GM19395 (cell line): ENCODE measurements at regions not wholly inside any gene's neighbourhood (a gene's known extent, or its start where the extent isn't known, plus 50 kb on each side); places are given as distances from the start of the nearest gene placed in this dataset.
"Not testable (repeated sequence)": the region's sequence is repeated elsewhere in the genome, so short reads cannot be mapped to it uniquely, and the experiment has no call there.

Source experiments
- ATAC-seq: cut with Tn5 transposase; IDR thresholded peaks from one replicate; pipeline ENCODE4 v1.9.1; 2021; ENCODE audit warnings: mild to moderate bottlenecking, moderate library complexity; ENCODE audit not compliant: unreplicated experiment

- peak; percentile 54 for ATAC-seq
Observed at GRCh38 chr6:12605888-12606345, 110.7 kb upstream of the PHACTR1 start.

- ATAC-seq = no peak
Observed at GRCh38 chr6:12606616-12607015, 110.0 kb upstream of the PHACTR1 start.

GRCh38 chr6:12608016-12608860 is 108.3 kb upstream of the PHACTR1 start:
- ATAC-seq = peak; percentile 77

GRCh38 chr6:12608874-12609273 is 107.7 kb upstream of the PHACTR1 start:
- peak; percentile 31 for ATAC-seq

- ATAC-seq = no peak
Observed at GRCh38 chr6:12609751-12610150, 106.8 kb upstream of the PHACTR1 start.

DNA sequence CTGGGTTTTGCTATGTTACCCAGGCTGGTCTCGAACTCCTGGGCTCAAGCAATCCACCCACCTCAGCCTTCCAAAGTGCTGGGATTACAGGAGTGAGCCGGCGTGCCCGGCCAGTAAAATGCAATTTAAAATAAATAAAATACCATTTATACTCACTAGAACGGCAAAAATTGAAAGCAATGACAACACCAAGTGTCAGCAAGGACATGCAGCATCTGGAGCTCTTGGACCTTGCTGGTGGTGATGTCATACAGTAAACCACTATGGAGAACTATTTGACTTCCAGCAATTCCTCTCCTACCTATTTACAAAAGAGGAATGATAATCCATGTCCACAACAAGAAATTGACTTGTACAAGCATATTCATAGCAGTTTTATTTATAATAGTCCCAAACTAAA is 105.7 kb upstream of the PHACTR1 start:
- no peak for ATAC-seq

GRCh38 chr6:12613811-12614210 is 102.8 kb upstream of the PHACTR1 start:
- no peak for ATAC-seq

GRCh38 chr6:12614456-12614855 is 102.1 kb upstream of the PHACTR1 start:
- ATAC-seq = no peak

DNA sequence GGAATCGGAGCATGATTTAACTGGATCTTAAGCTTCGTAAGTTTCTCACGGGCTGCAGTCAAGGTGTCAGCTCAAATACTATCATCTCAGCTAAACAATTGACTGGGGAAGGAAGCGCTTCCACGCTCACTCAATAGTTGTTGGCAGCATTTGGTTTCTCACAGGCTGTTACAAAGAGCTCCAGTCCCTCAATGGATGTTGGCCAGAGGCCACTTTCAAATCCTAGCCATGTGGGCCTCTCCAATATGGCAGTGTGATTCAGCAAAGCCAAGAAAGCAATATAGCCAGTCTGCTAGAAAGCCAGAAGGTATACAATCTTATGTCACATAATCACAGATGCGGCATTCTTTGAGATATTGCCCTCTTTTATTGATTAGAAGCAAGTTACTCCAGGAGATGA is 98.3 kb upstream of the PHACTR1 start:
- ATAC-seq = no peak

DNA sequence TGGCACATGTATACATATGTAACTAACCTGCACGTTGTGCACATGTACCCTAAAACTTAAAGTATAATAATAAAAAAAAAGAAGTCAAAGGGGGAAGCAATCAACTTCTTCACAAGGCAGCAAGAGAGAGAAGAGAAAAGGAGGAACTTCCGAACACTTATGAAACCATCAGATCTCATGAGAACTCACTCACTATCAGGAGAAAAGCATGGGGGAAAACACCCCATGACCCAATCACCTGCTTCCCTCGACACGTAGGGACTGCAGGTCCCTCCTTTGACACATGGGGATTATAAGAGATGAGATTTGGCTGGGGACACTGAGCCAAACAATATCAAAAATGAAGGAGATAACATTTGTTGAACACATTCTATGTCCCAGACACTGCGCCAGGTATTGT is 94.8 kb upstream of the PHACTR1 start:
- ATAC-seq = no peak

DNA sequence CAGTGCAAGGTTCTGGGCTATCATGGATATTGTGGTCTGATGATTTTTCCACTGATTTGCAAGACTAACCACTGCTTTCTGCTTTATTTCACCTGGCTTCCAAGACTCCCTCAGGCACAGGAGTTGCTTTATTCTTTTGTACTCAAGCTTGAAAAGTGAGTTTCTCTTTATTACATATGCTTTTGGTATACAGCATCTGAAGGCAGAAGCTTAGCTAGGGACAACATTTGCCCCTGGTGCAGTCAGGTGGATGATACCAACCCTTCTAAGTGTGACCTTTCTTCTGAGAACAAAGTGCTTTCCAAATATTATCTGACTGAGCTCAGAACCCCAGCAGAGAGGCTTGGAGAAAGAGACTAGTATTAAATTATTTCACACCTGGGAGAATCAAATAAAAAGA is 94.0 kb upstream of the PHACTR1 start:
- ATAC-seq = no peak

DNA sequence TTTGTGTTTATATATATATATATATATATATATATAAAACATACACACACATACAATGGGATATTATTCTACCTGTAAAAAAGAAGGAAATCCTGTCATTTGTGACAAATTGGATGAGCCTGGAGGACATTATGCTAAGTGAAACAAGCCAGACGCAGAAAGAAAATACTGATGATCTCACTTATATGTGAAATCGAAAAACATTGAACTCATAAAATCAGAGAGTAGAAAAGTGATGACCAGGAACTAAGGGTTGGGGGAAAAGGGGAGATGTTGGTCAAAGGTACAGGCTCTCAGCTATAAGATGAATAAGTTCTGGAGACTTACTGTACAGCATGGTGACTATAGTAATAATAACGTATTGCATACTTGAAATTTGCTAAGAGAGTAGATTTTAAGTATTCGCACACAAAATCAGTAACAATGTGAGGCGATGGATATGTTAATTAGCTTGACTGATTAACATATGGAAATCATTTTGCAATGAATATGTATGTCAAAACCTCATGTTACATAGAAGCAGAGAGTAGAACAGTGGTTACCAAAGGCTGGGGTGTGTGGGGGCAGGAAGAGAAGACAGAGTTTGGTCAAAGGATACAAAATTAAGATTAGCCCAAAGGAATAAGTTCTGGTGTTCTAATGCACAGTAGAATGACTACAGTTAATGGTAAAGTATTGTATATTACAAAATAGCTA is 92.3 kb upstream of the PHACTR1 start:
- no peak for ATAC-seq

DNA sequence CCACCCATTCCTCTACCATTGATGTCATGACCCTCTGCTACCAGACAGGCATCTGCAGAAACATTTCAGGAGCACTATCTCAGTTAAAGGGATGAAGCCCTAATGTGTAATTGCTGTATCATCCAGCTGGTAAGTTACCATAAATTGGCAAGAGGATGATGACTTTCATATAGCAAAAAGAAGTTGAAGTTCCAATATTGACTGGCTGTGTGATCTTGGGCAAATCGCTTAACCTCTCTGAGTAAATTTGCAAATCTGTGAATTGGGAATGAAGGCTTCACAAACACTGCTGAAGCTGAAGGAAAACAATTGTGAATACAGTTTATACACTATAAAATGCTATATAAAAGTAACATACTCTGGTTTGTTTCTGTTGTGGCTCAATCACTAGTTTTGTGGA is 89.5 kb upstream of the PHACTR1 start:
- ATAC-seq = no peak

DNA sequence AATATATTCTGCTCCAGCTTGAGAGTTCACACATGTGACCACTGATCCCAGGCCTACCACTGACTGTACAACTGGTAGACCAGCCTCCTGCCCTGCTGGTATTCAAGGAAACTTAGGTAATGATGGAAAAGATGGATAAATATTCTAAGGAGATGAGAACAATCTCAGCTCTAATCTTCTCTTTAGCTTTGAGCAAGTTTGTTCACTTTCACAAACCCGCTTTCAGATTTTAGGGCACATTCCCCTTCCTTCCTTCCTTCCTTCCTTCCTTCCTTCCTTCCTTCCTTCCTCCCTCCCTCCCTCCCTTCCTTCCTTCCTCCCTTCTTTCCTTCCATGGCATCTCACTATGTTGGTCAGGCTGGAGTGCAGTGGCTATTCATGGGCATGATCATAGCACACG is 88.2 kb upstream of the PHACTR1 start:
- no peak for ATAC-seq

GRCh38 chr6:12633746-12634145 is 82.8 kb upstream of the PHACTR1 start:
- not testable (repeated sequence) for ATAC-seq

- ATAC-seq = no peak
Observed at GRCh38 chr6:12635375-12635774, 81.2 kb upstream of the PHACTR1 start.

DNA sequence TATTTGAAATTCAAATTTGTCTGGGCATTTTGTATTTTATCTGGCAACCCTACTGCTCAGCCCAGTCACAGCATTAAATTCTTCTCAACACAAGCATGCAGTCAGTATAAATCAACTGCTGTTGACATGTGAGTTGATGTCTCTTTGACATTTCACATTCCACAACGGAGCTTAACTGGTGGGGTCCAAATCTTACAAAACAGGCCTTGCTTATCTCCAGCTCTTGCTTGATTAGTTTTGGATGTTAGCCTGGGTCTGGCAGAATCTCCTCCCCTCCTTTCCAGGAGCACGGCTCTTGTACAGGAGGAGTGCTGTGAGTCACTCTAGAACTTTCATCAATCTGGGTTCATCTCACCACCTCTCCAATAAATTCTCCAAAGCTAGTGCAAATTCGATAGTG is 80.8 kb upstream of the PHACTR1 start:
- ATAC-seq = no peak

DNA sequence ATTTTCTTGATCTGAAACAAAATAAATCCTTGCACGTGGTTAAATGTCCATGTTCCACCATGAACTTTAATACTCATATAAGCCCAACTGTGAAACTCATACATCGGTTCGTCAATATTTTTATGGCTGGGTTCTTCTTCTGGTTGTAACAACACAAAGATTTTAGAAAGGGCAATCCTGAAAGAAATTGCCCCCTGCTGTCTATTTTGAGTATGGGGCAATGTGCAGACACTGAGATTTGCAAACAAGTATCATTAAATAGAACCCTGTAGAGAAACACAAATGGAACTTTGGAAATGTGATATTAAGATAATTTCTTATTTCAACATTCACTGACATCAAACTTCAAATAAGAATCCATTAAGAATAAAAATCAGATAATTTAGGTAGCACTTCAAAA is 80.2 kb upstream of the PHACTR1 start:
- ATAC-seq = no peak

DNA sequence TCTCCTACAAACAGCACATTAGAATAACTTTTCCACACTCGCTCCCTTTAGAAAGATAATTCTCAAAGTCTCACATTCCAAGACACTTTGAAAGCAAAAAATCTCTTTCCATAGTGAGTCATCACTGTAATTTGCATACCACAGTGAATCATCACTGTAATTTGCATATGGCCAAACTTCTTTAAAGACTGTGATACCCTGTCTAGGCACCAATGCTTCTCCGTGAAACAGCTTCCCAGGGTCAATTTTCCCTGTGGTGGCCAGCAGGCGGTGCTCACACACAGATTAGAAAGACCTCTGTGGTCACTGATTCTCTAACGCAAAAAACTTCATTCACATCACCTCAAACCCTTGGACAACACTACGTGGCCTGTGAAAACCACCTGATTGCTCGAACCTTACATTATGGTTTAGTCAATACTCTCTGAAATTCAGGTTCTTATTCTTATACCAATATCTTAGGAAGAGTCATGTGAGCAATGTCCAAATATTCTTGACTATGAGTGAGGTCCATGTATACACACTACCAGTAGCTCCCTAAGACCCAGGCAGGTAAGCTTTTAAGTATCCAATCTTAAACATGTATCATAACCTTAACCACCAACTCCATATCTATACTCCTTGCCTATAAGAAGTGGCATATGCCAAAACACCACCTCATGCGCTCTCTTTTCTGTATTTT is 78.5 kb upstream of the PHACTR1 start:
- ATAC-seq = peak; percentile 53

- no peak for ATAC-seq
Observed at GRCh38 chr6:12640438-12640837, 76.1 kb upstream of the PHACTR1 start.

DNA sequence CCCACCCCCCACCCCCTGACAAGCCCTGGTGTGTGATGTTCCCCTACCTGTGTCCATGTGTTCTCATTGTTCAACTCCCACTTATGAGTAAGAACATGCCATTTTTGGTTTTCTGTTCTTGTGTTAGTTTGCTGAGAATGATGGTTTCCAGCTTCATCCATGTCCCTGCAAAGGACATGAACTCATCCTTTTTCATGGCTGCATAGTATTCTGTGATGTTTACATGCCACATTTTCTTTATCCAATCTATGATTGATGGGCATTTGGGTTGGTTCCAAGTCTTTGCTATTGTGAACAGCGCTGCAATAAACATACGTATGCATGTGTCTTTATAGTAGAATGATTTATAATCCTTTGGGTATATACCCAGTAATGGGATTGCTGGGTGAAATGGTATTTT is 74.8 kb upstream of the PHACTR1 start:
- not testable (repeated sequence) for ATAC-seq

DNA sequence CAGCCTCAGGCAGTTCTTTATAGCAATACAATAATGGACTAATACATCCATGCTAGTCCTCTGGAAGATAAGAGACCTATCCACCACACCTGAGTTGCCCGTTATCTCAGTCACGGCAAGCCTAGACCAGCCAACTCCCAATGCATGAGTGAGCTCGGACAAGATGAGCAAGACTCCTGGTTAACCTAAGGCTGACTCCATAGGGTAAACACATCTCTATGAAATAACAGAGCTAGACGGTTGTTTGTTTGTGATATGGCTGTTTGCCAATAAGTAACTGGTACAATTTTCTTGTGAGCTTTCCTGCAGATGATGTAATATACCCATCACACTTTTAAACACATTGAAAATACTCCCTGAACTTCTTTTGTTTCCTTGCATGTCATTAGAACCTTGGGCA is 70.6 kb upstream of the PHACTR1 start:
- ATAC-seq = no peak
